ENCODE measurements at regions not wholly inside any gene's neighbourhood (a gene's known extent, or its start where the extent isn't known, plus 50 kb on each side); places are given as distances from the start of the nearest gene placed in this dataset.
A peak's percentile ranks its signal among the peaks of the same experiment; 100 is the strongest.

- no peak for DNase-seq
Measured at GRCh38 chr21:16794950-16795349, 717.9 kb upstream of the CXADR start.

DNA sequence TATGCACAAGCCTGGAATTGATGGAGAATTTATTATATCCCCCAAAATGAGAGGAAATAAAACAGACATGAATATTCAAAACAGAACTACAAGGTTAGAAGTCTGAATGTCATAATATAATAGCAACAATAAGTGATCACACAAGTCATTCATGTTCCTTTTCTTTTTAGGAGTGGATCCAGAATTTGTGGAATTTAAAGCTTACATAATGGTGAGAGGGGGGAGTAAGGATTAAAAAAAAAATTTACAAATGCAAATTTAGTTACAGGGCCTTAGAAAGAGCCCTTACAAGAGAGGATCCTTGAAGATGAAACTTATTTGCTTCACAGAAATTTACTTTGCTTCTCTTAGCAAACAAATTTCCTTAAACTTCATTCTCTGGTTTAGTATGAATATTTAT lies 716.1 kb upstream of the CXADR start:
- no peak for DNase-seq

DNA sequence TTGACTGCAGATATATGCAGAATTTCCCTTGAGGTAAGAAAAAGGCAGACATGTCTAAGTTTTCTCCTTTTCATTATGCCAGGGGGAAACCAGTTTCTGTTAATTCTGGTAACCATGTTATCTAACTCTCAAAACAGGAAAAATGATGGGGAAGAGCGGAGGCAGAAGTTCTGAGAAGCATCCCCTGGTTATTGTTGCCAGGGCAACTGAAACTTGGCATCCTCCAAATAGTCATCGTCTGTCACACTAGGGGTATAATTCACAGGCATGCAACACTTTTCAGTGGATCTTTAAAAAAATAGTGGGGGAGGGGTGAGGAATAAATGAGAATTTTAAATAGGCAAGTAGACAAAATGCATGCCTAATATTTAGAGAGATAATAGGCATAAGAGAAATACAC lies 715.3 kb upstream of the CXADR start:
- no peak for DNase-seq

GRCh38 chr21:16797966-16798365 lies 714.9 kb upstream of the CXADR start:
- DNase-seq, result no peak

DNA sequence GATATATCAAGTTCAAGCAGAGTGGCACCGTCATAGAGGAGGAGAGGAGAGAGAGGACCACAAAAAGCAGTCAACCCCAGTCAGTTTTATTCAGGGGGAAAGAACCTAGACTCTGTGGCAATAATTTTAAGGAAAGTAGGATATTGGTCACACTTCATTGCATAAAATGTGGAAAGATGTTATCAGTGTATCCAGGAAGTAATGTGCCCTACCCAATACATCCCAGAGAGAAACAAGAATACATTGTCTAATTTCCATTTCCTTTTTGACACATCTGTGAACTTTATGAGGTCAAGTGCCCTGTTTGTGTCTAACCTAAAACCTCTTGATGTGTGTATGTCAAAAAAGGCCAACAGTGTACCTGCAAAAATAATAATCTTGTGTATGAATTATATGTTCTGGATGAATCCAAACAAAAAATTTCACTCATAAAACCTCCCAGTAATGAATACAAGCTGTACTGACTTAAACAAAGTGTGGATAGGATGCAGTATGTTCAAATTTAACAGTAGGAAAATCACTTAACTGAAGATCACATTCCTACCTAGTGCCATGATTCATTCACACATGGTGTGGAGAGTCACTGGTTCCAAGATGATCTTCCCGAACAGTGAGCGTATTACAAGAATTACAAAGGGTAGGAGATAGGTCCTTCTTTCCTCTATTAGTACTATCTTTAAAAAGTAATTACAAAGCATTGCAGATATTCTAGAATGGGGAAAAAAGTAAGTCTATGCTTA lies 712.1 kb upstream of the CXADR start:
- no peak for DNase-seq

DNA sequence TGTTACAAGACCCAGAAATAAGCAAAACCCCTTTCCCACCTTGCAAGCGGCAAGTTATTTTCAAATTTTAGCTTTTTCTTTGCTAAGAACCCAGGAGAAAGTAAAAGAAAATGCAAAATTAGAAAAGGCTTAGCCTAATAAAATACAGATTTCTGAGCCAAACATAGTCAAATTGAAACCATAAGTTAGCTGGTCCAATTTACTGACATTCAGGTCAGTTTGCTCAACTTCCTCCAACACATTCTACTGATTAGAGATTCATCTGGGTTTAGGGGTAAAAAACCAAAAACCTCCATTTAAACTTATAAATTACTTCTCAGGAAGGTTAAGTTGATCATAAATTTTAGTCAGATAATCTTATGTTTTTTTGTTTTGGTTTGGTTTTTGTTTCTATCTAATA lies 701.8 kb upstream of the CXADR start:
- DNase-seq, result no peak

- no peak for DNase-seq
Measured at GRCh38 chr21:16811970-16812369, 700.9 kb upstream of the CXADR start.

DNA sequence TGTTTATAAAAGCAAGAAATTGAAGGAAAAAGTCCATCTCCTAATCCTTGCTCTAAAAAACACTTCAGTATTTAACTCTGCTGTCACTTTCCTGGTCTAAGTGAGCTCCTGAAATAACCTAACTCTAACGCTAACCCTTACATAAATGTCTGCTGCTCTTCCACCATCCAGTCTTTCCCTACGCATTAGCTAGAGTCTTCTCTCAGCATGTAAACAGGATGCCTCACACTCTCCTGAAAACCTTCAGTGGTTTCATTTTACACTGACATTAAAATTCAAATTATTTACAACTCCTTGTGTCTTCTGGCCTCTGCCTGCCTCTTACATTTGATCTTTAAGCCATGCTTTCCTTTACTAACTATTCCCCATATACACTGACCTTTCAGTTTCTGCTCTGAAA lies 697.6 kb upstream of the CXADR start:
- DNase-seq, result no peak

DNA sequence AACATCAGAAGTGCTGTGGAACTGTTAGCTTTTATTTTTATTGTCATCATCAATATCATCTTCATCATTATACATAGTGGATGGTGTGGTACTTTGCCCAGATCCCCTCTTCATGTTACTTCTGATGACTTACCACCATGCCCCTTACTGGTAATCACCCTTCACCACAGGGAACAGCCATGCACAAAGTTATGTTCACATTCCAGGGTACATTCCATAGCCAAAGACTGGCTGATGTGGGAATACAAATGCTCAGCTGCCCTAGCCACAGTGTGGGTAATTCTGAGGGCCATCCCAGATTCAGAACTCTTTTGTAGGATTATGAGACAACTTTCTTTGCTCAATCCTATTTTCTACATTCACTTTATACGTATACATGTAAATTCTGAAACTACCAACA lies 691.3 kb upstream of the CXADR start:
- no peak for DNase-seq

DNA sequence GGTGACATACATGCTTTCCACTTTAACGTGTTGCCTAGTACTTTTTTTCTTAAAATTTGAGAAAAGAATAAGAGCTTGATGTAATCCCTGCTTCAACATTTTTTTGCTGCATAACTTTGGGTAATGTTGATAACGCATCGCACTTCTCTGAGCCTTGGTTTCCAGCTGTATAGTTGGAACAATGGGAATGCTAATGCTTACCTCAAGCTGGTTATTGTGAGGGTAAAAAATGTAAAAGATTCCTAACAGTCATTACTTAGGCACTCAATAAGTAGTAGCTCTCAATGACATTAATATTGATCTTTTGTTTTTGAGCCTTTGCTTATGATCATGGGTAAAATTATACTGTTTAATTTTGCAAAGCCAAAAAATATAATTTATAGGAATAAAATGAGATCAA lies 683.3 kb upstream of the CXADR start:
- no peak for DNase-seq

DNA sequence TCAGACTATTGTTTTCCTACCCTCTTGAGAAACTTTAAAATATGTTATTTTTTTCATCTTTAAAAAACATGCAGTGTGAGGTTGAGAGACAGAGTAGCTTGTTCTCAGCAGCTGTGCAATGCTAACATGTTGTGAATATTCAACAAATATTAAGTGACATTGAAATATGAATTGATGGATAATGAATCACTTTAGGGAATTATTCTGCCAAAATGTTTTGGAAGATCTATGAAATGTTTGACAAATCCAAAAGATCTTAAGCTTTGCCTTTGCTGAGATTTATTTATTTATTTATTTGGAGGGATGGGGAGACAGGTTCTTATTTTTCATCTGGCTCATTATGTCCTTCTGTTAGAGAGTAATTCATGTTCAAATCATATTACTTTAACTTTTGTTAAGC lies 680.1 kb upstream of the CXADR start:
- DNase-seq, result no peak

- DNase-seq, result no peak
Measured at GRCh38 chr21:16834791-16835190, 678.1 kb upstream of the CXADR start.

- no peak for DNase-seq
Measured at GRCh38 chr21:16837321-16837720, 675.5 kb upstream of the CXADR start.

DNA sequence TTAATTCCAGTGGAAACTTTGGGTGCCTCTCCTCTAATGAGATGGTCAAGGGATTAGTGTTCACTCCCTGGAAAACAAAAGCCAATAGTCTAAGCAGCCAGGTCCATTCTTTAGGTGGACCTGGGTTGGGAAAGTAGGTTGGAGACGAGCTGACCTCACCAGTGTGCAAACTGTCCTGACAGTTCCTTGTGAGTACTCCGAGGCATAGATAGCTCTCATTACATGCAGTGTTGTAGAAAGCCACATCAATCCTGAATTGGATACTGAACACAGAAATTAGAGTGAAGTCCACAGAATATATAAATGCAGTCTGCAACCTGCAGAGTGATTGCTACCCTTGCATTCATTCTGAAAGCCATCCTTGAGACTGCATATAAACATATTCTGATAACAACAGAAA lies 675.1 kb upstream of the CXADR start:
- no peak for DNase-seq

- no peak for DNase-seq
Measured at GRCh38 chr21:16838331-16838730, 674.5 kb upstream of the CXADR start.

GRCh38 chr21:16840538-16840937 lies 672.3 kb upstream of the CXADR start:
- no peak for DNase-seq

DNA sequence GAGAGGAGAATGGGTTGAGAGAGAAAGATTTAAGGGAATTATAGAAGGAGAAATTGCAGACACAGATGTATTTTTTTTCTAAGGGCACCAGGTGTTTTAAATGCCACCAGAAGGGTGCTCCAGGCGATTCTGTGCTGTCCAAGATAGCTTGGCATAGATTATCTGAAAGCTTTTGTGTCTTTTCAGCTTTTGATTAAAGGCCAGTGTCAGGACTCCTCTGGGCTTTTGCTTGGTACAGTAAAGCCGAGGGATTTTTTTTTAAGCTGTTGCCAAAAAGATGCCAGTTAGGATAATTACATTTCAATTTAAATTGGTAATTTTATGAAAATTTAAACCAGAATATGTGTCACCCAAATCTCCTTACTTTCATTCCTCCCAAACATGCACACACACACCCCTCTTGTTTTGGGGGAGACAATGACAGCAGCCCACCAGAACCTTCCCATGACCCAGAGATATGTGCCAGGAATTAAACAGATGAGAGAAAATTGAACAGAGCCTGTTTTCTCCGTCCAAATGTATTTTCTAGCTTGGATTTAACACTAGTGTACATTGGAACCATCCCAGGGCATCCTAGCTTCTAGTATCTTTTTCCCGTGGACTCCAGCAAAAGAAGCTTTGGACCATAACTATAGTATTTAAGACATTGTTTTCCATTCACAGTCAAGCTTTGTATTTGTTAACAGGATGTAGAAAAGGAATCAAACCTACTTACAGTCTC lies 670.7 kb upstream of the CXADR start:
- no peak for DNase-seq

- DNase-seq, result no peak
Measured at GRCh38 chr21:16842696-16843035, 670.2 kb upstream of the CXADR start.

- DNase-seq, result no peak
Measured at GRCh38 chr21:16847211-16847610, 665.6 kb upstream of the CXADR start.

DNA sequence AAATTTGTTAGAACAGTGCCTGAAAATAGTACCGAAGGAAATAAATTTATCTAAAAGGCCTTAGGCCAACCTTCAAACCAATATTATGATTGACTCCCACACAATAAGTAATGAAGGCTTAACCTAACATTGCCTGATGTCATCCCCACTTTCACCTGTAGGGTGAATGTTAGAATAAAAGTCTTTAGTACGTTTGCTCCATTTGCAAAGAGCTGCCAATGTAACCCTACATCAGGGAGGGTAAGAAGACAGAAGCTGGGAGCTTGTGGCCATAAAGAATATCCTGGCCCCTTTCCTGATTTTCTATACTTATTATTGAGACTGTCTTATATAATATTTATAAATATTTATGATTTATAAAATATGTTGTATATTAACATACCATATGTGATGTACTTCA lies 661.8 kb upstream of the CXADR start:
- DNase-seq, result no peak

- no peak for DNase-seq
Measured at GRCh38 chr21:16855164-16855667, 657.6 kb upstream of the CXADR start.

DNA sequence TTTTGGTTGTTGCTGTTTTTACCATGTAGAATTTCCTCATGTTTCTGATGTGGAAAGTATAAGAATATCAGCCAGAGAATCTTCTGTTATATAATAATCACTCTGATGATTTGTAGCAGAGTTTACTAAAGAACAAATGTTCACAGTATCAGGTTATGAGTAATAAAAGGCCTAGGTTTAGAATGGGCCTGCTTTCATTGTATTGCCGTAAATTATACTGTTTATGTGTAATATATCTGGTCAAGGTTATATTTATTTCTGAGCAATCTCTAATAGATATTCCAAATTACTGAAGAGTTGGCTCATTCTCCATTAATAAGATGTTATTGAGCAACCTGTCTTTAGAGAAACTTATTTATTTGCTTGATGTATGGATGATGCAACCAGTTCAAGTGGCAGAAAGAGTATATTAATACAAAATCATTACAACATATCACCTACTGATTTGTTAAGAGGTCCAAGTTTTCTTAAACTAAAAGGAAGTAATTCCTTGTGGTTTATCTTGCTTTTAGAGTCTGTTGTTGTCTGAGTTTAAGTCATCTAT lies 649.4 kb upstream of the CXADR start:
- DNase-seq, result no peak

DNA sequence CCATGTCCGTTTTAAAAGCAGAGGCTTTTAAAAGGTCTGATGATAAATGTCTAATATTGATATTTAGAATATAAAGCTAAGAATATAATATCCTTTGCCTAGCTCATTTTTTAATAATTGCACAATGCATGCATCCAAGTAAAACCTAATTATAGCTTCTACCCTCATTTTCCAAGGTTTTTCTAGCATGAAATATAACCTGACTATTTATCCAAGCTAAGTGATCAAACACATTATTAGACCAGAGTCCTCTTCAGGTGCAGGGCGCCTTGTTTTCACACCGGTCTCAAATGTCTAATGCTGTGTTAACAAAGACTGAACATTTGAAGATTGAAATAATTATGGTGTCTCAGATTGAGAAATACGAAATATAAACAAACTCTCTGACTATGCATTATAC lies 648.9 kb upstream of the CXADR start:
- peak; percentile 40 for DNase-seq

- no peak for DNase-seq
Measured at GRCh38 chr21:16865632-16866031, 647.2 kb upstream of the CXADR start.

DNA sequence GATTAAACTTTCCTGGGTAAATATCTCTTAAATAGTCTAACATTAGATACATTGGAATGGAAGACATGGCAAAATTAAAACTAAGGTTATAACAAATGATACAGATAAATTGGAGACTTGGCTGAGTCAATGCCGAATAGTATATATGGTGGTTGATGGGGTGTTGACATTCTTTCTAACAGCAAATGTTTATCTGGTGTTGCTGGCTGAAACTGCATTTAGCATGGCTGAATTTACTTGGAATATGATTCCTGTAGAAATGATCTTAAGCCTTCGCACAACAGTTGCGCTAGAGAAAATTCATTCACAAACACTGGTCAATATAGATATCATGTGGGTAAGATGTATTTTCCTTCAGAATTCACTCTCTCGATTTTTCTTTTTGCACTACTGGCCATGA lies 646.0 kb upstream of the CXADR start:
- no peak for DNase-seq
